Urothelium cell line (cell line): ENCODE measurements at regions not wholly inside any gene's neighbourhood (a gene's known extent, or its start where the extent isn't known, plus 50 kb on each side); places are given as distances from the start of the nearest gene placed in this dataset.

Source experiments
- DNase-seq: peaks from one replicate; pipeline ENCODE4 v3.0.0; 2011; ENCODE audit warnings: low spot score, mixed read lengths
- FAIRE-seq: peaks from 2 replicates; lab custom pipeline; 2011; peaks lifted over from hg19 to GRCh38; lab: Jason Lieb, UNC

GRCh38 chr14:99323603-99324185 is 51.7 kb upstream of the BCL11B start:
- FAIRE-seq, result no peak

GRCh38 chr14:99322731-99323599 is 51.0 kb upstream of the BCL11B start:
- DNase-seq (no peak), FAIRE-seq (no peak)

More at GRCh38 chr14:99323603-99324185, 51.7 kb upstream of the BCL11B start:
- no peak for DNase-seq

- FAIRE-seq (no peak), DNase-seq (no peak)
Observed at GRCh38 chr14:99321955-99322730, 50.1 kb upstream of the BCL11B start.
